ENCODE measurements at regions not wholly inside any gene's neighbourhood (a gene's known extent, or its start where the extent isn't known, plus 50 kb on each side); places are given as distances from the start of the nearest gene placed in this dataset.

- TF ChIP-seq EP300 (IDR thresholded peaks at IDR 0.05; ENCODE audit: borderline replicate concordance in 1 of 2, low read depth in 2 of 2, low read length in 2 of 2): no peak
- no peak for TF ChIP-seq SP4 (IDR thresholded peaks at IDR 0.05; ENCODE audit: low read length)
- TF ChIP-seq BCL11A (IDR thresholded peaks at IDR 0.05; ENCODE audit: low read depth in 2 of 2, low read length in 2 of 2): no peak
Observed at GRCh38 chr20:60332523-60332922, 374.3 kb downstream of the CDH26 start (continued).

Measured in H1 (cell line).